ENCODE measurements at regions not wholly inside any gene's neighbourhood (a gene's known extent, or its start where the extent isn't known, plus 50 kb on each side); places are given as distances from the start of the nearest gene placed in this dataset.

DNA sequence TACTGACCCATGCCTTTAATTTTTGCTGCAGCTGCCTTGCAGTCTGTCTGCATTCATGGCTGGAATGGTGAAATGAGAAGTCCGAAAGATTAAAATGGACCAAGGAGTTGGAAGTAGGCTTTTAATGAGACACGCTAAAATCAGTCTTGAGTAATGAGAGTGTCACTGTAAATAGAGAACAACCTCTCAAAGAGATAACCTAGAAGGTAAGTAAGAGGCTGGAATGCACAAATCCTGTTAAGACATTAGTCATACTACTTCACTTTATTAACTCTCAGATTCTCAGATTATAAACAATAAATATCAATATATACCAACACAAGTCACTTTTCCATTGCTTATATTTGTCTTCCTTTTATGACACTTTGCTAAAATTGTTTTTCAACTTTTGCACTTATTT, 880.6 kb upstream of the C9orf72 start:
- Histone ChIP-seq H3K4me3 (no peak overlapping the region), H3K27me3 (no peaks in the 10 kb centered on the region), H3K9ac (ENCODE audit: low read depth in 2 of 2, low read length in 2 of 2) (no peak overlapping the region), H3K36me3 (no peaks in the 10 kb centered on the region), H3K4me1 (no peaks in the 10 kb centered on the region), H3K27ac (no peak overlapping the region), H3K9me3 (no peaks in the 10 kb centered on the region)
- DNase-seq: no peak
- intact Hi-C loops (cut with DNase I): no loop called here
- TF ChIP-seq, protein P1, sequence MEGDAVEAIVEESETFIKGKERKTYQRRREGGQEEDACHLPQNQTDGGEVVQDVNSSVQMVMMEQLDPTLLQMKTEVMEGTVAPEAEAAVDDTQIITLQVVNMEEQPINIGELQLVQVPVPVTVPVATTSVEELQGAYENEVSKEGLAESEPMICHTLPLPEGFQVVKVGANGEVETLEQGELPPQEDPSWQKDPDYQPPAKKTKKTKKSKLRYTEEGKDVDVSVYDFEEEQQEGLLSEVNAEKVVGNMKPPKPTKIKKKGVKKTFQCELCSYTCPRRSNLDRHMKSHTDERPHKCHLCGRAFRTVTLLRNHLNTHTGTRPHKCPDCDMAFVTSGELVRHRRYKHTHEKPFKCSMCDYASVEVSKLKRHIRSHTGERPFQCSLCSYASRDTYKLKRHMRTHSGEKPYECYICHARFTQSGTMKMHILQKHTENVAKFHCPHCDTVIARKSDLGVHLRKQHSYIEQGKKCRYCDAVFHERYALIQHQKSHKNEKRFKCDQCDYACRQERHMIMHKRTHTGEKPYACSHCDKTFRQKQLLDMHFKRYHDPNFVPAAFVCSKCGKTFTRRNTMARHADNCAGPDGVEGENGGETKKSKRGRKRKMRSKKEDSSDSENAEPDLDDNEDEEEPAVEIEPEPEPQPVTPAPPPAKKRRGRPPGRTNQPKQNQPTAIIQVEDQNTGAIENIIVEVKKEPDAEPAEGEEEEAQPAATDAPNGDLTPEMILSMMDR (IDR thresholded peaks at IDR 0.05): no peak

DNA sequence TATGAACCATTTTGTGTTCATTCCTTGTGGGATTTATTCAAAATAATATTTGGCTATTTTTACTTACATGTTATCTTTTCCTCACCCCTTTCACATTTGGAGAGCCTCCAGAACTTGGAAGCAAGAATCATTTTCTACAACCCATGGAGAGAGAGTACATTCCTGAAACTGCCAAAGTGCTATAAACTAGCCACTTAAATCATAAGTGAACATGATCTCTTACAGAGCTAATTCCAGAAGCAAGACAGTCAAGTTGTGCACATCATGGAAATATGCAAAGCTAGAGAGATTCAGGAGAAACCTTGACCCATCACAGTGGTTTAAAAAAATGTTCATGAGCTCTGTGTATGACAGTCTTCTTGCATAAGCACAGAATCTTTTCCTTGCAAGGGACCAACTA, 883.6 kb upstream of the C9orf72 start:
- H3K36me3 ChIP-seq: no peaks in the 10 kb centered on the region
- H3K9ac ChIP-seq (ENCODE audit: low read depth in 2 of 2, low read length in 2 of 2): no peak overlapping the region
- H3K9me3 ChIP-seq: no peaks in the 10 kb centered on the region
- no peak for DNase-seq
- H3K27me3 ChIP-seq: no peaks in the 10 kb centered on the region
- H3K4me3 ChIP-seq: no peak overlapping the region
- intact Hi-C loops (cut with DNase I): no loop called here
- H3K4me1 ChIP-seq: no peaks in the 10 kb centered on the region
- TF ChIP-seq, protein P1 (IDR thresholded peaks at IDR 0.05): no peak
- no peak overlapping the region for H3K27ac ChIP-seq

DNA sequence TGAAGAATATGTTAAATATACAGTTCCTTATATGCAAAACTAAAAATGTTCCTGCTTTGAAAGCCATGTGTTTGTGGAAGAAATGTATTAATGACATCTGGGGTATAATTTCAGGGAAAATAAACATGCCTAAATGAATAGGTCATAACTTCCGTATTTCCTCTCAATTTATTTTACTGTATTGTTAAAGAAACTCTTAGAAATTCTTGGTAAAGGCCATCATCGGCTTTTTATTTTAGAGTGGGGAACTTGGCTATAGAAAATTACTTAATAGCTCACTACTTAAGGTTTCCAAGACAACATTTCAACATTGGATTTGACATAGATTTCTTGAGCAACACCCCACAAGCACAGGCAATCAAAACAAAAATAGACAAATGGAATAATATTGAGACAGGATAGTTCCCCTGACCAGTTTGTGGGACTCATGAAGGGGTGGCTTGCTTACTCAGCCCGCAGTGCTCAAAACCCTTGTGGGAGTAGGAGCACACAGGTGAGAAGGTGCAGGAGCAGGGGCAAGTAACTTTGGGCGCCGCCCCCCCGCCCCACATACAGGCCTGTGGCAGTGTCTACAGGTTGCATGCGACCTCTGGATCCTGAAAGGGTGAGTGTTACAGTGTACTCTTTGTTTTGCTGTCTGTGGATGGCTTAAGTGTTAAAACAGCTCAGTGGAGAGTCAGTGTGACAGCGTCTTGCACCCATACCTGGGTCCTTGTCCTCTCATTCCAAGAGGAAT, 891.4 kb upstream of the C9orf72 start:
- Histone ChIP-seq H3K4me3 (no peak overlapping the region), H3K9me3 (no peaks in the 10 kb centered on the region), H3K36me3 (no peaks in the 10 kb centered on the region), H3K9ac (ENCODE audit: low read depth in 2 of 2, low read length in 2 of 2) (no peak overlapping the region), H3K27me3 (no peaks in the 10 kb centered on the region), H3K4me1 (no peaks in the 10 kb centered on the region), H3K27ac (no peak overlapping the region)
- intact Hi-C loops (cut with DNase I): no loop called here
- TF ChIP-seq, protein P1 (IDR thresholded peaks at IDR 0.05): no peak
- DNase-seq: no peak

DNA sequence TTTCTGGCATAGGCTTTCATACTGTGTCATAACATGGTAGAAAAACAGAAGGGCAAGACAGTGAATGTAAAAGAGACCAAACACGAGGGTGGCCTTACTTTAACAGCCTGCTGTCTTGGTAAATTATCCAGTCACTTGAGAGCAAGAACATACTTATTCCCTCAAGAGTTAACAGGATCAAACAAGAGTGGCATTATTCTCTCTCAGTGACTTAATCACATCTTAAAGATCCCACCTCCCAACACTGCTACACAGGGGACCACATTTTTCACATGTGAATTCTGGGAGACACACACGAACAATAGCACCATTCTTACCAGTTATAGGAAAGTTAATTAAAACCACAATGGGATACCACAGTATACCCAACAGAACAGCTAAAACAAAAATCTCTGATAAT, 898.0 kb upstream of the C9orf72 start:
- H3K9ac ChIP-seq (ENCODE audit: low read depth in 2 of 2, low read length in 2 of 2): no peak overlapping the region
- H3K27ac ChIP-seq: no peak overlapping the region
- no peaks in the 10 kb centered on the region for H3K9me3 ChIP-seq
- no peaks in the 10 kb centered on the region for H3K27me3 ChIP-seq
- DNase-seq: no peak
- H3K36me3 ChIP-seq: no peaks in the 10 kb centered on the region
- no peaks in the 10 kb centered on the region for H3K4me1 ChIP-seq
- no peak overlapping the region for H3K4me3 ChIP-seq
- intact Hi-C loops (cut with DNase I): no loop called here
- TF ChIP-seq, protein P1 (IDR thresholded peaks at IDR 0.05): no peak

DNA sequence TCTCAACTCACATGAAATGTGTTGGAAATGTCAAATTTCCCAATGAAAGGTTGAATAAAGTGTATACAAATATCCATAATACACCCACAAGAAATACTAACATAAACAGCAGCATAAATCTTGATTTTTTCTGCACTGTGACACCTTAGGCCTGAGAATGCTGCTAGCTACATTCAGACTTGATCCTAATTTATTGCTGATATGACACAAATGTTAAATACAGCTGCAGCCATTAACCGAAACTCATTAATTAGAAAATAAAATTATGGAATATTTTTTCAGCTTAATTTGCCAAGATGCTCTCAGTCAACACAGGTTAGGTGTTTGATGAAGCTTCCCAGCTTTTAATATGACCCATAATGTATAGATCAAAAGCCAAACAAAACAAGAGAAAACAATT, 914.3 kb upstream of the C9orf72 start:
- no peaks in the 10 kb centered on the region for H3K36me3 ChIP-seq
- no peaks in the 10 kb centered on the region for H3K27me3 ChIP-seq
- no peak for DNase-seq
- TF ChIP-seq, protein P1 (IDR thresholded peaks at IDR 0.05): no peak
- H3K9ac ChIP-seq (ENCODE audit: low read depth in 2 of 2, low read length in 2 of 2): no peak overlapping the region
- no peaks in the 10 kb centered on the region for H3K4me1 ChIP-seq
- H3K9me3 ChIP-seq: no peaks in the 10 kb centered on the region
- intact Hi-C loops (cut with DNase I): no loop called here
- no peak overlapping the region for H3K27ac ChIP-seq
- H3K4me3 ChIP-seq: no peak overlapping the region
